Transverse colon (tissue), 4 donors: ENCODE measurements at regions not wholly inside any gene's neighbourhood (a gene's known extent, or its start where the extent isn't known, plus 50 kb on each side); places are given as distances from the start of the nearest gene placed in this dataset.

ENCODE experiments used
- EP300 ChIP-seq: sonication (generic); formaldehyde crosslinking; IDR thresholded peaks from one replicate; pipeline ENCODE4 v1.6.1; 2017; ENCODE audit warnings: antibody characterized with exemption, low read depth
- POLR2A ChIP-seq: fragments of 450-650 bp; IDR thresholded peaks from one replicate; pipeline ENCODE4 v1.6.1; 2016; ENCODE audit warnings: antibody characterized with exemption, mild to moderate bottlenecking, moderate library complexity
- POLR2AphosphoS5 ChIP-seq, 3 donors: sonication (generic); formaldehyde crosslinking; IDR thresholded peaks; one replicate each; pipeline ENCODE4 v1.6.1; 2016; ENCODE audit warnings: antibody characterized with exemption in 3 of 3
- TF ChIP-seq, protein P1 (sequence below), 5 experiments: fragments of 200-600 bp in 3 of 5; fragments of 450-650 bp in 2 of 5; sonication (generic) in 3 of 5; IDR thresholded peaks; 1 replicate in 2 of 5; 2 replicates in 3 of 5; pipeline ENCODE4 v1.5.1; 2016 to 2017; ENCODE audit warnings: antibody characterized with exemption in 5 of 5, inconsistent platforms in 3 of 5, mild to moderate bottlenecking in 2 of 5, moderate library complexity in 1 of 5

DNA sequence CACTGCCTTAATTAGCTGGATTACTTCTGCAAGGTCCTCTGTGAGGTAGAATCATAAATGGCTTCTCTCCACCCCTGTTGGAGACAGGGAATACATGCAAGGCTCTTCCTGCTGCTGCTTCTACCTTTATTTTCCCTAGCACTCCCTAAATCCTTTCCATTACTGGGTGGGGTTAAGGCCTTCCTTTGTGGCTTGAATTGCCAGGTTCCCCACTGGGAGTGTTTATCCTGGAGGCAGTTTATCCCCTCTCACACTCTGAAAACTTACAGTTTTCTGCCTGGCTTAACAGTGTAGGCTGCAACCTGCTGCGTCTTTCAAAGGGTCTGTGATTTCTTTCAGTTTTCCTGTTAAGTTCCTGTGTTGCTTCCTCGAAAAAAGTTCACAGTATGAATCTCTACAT is 1062.3 kb upstream of the CRIM1 start:
- TF ChIP-seq, protein P1, sequence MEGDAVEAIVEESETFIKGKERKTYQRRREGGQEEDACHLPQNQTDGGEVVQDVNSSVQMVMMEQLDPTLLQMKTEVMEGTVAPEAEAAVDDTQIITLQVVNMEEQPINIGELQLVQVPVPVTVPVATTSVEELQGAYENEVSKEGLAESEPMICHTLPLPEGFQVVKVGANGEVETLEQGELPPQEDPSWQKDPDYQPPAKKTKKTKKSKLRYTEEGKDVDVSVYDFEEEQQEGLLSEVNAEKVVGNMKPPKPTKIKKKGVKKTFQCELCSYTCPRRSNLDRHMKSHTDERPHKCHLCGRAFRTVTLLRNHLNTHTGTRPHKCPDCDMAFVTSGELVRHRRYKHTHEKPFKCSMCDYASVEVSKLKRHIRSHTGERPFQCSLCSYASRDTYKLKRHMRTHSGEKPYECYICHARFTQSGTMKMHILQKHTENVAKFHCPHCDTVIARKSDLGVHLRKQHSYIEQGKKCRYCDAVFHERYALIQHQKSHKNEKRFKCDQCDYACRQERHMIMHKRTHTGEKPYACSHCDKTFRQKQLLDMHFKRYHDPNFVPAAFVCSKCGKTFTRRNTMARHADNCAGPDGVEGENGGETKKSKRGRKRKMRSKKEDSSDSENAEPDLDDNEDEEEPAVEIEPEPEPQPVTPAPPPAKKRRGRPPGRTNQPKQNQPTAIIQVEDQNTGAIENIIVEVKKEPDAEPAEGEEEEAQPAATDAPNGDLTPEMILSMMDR (IDR thresholded peaks at IDR 0.05), result no peak
- TF ChIP-seq POLR2AphosphoS5 (IDR thresholded peaks at IDR 0.05), result no peak
- TF ChIP-seq POLR2A, result no peak
- no peak for TF ChIP-seq EP300
